Fibroblast of the aortic adventitia (primary cell): ENCODE measurements at regions not wholly inside any gene's neighbourhood (a gene's known extent, or its start where the extent isn't known, plus 50 kb on each side); places are given as distances from the start of the nearest gene placed in this dataset.

Experiments
- DNase-seq: peaks from one replicate; pipeline ENCODE4 v3.0.0-alpha.2; 2010; ENCODE audit warnings: low read depth
- H3K4me3 ChIP-seq: 2 replicates; pipeline ENCODE4 v1.5.1; 2011; ENCODE audit warnings: low read depth, mild to moderate bottlenecking, control low read depth, low read length, moderate library complexity
- TF ChIP-seq, protein P1 (sequence below): IDR thresholded peaks from 2 replicates; pipeline ENCODE4 v1.5.1; 2011; ENCODE audit warnings: mild to moderate bottlenecking, low read length, control low read depth, inconsistent platforms; ENCODE audit not compliant: insufficient read depth

DNA sequence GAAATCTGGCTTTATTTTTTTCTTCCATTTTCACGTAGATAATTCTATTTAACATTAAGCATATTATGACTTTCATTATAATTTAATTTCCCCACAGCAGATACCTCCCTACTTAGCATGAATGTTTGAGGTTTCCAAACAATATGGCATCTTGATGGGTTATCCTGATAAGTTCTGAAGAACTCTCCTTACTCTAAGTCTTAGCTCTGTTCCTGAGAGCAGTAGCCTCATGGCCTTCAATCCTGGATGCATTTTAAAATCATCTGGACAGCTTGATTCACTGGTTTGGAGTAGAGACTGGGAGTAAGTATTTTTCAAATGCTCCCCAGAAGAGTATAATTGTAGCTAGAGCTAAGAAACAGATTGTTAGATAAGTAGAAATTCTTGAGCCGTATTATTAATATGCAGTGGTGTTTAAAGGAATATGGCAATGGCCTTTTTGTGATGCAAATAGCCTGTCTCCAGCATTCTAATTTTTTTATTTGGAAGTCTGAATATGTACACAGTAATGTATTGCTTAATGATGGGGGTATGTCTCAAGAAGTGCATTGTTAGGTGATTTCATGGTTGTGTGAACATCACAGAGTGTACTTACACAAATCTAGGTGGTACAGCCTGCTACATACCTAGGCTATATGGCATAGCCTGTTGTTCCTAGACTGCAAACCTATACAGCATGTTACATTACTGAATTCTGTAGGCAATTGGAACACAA lies 110.5 kb upstream of the EEF1E1 start:
- no peak for DNase-seq
- H3K4me3 ChIP-seq, result no peak overlapping the region
- TF ChIP-seq, protein P1, sequence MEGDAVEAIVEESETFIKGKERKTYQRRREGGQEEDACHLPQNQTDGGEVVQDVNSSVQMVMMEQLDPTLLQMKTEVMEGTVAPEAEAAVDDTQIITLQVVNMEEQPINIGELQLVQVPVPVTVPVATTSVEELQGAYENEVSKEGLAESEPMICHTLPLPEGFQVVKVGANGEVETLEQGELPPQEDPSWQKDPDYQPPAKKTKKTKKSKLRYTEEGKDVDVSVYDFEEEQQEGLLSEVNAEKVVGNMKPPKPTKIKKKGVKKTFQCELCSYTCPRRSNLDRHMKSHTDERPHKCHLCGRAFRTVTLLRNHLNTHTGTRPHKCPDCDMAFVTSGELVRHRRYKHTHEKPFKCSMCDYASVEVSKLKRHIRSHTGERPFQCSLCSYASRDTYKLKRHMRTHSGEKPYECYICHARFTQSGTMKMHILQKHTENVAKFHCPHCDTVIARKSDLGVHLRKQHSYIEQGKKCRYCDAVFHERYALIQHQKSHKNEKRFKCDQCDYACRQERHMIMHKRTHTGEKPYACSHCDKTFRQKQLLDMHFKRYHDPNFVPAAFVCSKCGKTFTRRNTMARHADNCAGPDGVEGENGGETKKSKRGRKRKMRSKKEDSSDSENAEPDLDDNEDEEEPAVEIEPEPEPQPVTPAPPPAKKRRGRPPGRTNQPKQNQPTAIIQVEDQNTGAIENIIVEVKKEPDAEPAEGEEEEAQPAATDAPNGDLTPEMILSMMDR, result no peak

DNA sequence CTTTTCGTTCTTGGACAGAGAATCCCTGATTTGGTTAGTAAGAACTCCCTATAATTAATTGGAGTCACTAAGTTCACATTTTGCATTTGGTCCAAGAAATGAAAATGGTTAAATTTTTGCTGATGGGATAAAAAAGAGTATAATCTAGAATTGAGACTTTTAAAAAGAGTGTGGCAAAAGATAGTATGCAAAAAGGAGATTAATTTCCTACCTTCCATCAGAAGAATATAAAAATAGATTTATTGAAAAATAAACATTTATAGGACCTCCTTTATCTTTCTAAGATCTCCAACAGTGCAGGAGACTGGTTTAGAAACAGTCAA lies 105.5 kb upstream of the EEF1E1 start:
- no peak overlapping the region for H3K4me3 ChIP-seq
- DNase-seq, result no peak
- TF ChIP-seq, protein P1, result no peak

DNA sequence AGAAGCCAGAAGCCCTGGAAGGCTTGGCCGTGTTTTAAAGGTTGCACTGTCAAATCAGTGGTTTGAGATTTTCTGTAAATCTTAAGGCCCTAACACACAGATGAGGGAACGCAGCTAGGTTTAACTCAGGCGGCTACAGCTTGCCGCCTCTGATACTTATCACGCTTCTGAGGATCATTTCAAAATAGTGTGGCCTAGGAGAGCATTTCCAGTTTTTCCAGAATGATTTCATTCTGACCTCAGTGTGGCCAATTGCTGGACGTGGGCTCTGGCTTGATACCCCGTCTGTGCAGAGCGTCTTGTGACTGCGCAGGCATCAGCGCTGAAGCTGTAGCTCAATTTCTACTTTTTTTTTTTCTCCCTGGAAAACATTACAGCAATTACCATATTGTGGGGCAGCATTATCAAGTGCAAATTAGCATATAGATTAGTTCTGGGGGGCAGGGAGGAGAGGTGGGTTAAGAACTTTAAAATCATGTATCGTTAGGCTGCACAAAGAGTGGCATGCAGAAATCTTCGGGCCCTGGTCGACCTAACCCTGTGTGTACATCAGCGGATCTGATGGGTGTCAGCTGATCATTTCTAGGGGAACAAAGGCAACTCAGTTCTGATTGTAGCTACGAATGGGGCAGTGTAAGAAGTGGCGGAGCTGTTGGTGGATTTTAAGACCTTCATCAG lies 105.0 kb upstream of the EEF1E1 start:
- DNase-seq, result no peak
- no peak overlapping the region for H3K4me3 ChIP-seq
- TF ChIP-seq, protein P1, result no peak

GRCh38 chr6:8203337-8203736 lies 101.0 kb upstream of the EEF1E1 start:
- DNase-seq, result no peak
- H3K4me3 ChIP-seq, result no peak overlapping the region
- TF ChIP-seq, protein P1, result no peak

DNA sequence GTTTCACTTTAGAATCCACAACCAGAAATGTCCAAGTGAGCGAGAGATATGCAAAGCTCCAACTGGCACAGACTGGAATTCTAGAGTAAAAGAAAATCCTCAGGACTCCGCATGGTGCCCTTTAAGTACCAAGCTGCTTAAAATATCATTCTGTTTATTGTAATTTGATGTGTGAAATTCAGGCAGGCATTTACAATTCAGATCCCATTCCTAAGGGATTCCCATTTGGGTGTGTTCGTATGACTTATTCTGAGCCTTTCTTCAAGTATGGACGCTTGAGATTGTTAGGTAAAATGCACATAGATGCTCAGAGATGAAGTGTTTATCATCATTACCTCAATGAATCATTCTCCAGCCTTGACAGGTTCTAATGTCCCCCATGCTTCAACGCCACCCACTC lies 99.3 kb upstream of the EEF1E1 start:
- TF ChIP-seq, protein P1, result no peak
- H3K4me3 ChIP-seq, result no peak overlapping the region

DNA sequence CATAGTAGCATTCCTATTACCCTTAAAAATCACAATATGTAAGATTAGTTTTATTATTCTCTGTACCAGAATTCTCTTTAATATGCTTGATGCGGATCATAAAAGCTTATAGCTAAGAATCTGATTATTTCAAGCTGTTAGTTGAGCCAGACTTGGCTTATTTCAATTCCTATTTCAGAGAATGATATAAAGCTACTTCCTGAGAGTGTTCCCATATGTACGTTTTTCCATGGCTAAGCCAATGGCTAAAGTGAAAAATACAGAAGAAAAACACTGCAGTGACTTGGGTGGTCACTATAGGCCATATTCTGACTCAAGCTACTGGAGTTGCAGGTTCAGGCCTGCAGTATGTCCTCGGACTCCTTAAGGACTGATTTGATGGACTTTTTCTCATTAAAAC lies 97.9 kb upstream of the EEF1E1 start:
- DNase-seq, result no peak
- no peak overlapping the region for H3K4me3 ChIP-seq
- TF ChIP-seq, protein P1, result no peak

More for the DNA sequence above, 99.3 kb upstream of the EEF1E1 start:
- no peak for DNase-seq
